Activated CD4-positive, alpha-beta T cell treated with anti-CD3 and anti-CD28 coated beads for 48 hours (primary cell): ENCODE measurements at regions not wholly inside any gene's neighbourhood (a gene's known extent, or its start where the extent isn't known, plus 50 kb on each side); places are given as distances from the start of the nearest gene placed in this dataset.
"Not testable (repeated sequence)": the region's sequence is repeated elsewhere in the genome, so short reads cannot be mapped to it uniquely, and the experiment has no call there.

Experiments
- DNase-seq: peaks from one replicate; pipeline ENCODE4 v3.0.0-alpha.2; 2020

- no peak for DNase-seq
These were observed 257.7 kb downstream of the ACTR3B start for GRCh38 chr7:153017223-153017622.

GRCh38 chr7:153021542-153021941, 262.0 kb downstream of the ACTR3B start:
- no peak for DNase-seq

- no peak for DNase-seq
These were observed 263.1 kb downstream of the ACTR3B start for GRCh38 chr7:153022475-153023193.

- no peak for DNase-seq
These were observed 263.6 kb downstream of the ACTR3B start for GRCh38 chr7:153023194-153023592.

- no peak for DNase-seq
These were observed 267.7 kb downstream of the ACTR3B start for GRCh38 chr7:153027210-153027609.

- DNase-seq = no peak
These were observed 268.4 kb downstream of the ACTR3B start for GRCh38 chr7:153027904-153028303.

GRCh38 chr7:153030976-153031375, 271.4 kb downstream of the ACTR3B start:
- DNase-seq = no peak

- no peak for DNase-seq
These were observed 275.2 kb downstream of the ACTR3B start for GRCh38 chr7:153034791-153035190.

- no peak for DNase-seq
These were observed 277.0 kb downstream of the ACTR3B start for GRCh38 chr7:153036396-153037063.

- DNase-seq = no peak
These were observed 283.9 kb downstream of the ACTR3B start for GRCh38 chr7:153043440-153043839.

GRCh38 chr7:153044981-153045380, 285.4 kb downstream of the ACTR3B start:
- no peak for DNase-seq

GRCh38 chr7:153047079-153047959, 287.8 kb downstream of the ACTR3B start:
- DNase-seq = no peak

- DNase-seq = no peak
These were observed 292.7 kb downstream of the ACTR3B start for GRCh38 chr7:153052206-153052605.

GRCh38 chr7:153061910-153062528, 302.5 kb downstream of the ACTR3B start:
- peak; percentile 20 for DNase-seq

GRCh38 chr7:153065051-153065450, 305.5 kb downstream of the ACTR3B start:
- DNase-seq = no peak

- no peak for DNase-seq
These were observed 307.2 kb downstream of the ACTR3B start for GRCh38 chr7:153066711-153067110.

- no peak for DNase-seq
These were observed 310.6 kb downstream of the ACTR3B start for GRCh38 chr7:153070141-153070540.

- DNase-seq = no peak
These were observed 313.3 kb downstream of the ACTR3B start for GRCh38 chr7:153072806-153073205.

GRCh38 chr7:153076289-153076688, 316.7 kb downstream of the ACTR3B start:
- DNase-seq = not testable (repeated sequence)

GRCh38 chr7:153081496-153081895, 321.9 kb downstream of the ACTR3B start:
- no peak for DNase-seq

GRCh38 chr7:153084278-153084677, 324.7 kb downstream of the ACTR3B start:
- DNase-seq = no peak

- DNase-seq = no peak
These were observed 327.9 kb downstream of the ACTR3B start for GRCh38 chr7:153087498-153087897.

GRCh38 chr7:153088601-153089000, 329.0 kb downstream of the ACTR3B start:
- no peak for DNase-seq
